WERI-Rb-1 (cell line): ENCODE measurements at regions not wholly inside any gene's neighbourhood (a gene's known extent, or its start where the extent isn't known, plus 50 kb on each side); places are given as distances from the start of the nearest gene placed in this dataset.
"Not testable (repeated sequence)": the region's sequence is repeated elsewhere in the genome, so short reads cannot be mapped to it uniquely, and the experiment has no call there.

Source experiments
- DNase-seq: peaks from one replicate; pipeline ENCODE4 v3.0.0-alpha.2; 2020
- H3K27ac ChIP-seq: fragments of 250-450 bp; sonication (Bioruptor Pico); 2 replicates; pipeline ENCODE4 v1.5.1; 2020; ENCODE audit warnings: mild to moderate bottlenecking, moderate library complexity
- H3K27me3 ChIP-seq: fragments of 250-450 bp; sonication (Bioruptor Pico); 2 replicates; pipeline ENCODE4 v1.5.1; 2021; ENCODE audit warnings: mild to moderate bottlenecking, low read depth, moderate library complexity; ENCODE audit not compliant: insufficient read depth, severe bottlenecking
- H3K36me3 ChIP-seq: fragments of 250-450 bp; sonication (Bioruptor Pico); 2 replicates; pipeline ENCODE4 v1.5.1; 2020; ENCODE audit warnings: mild to moderate bottlenecking, moderate library complexity
- H3K4me3 ChIP-seq: 2 replicates; pipeline ENCODE4 v1.5.1; 2011; ENCODE audit warnings: low read depth, mild to moderate bottlenecking, control low read depth, low read length
- H3K9me3 ChIP-seq: fragments of 250-450 bp; sonication (Bioruptor Pico); 2 replicates; pipeline ENCODE4 v1.5.1; 2021; ENCODE audit warnings: mild to moderate bottlenecking, moderate library complexity; ENCODE audit not compliant: severe bottlenecking
- CTCF ChIP-seq: IDR thresholded peaks from 2 replicates; pipeline ENCODE4 v1.5.1; 2011; ENCODE audit warnings: low read depth, mild to moderate bottlenecking, control low read depth, inconsistent platforms, low read length

GRCh38 chr5:162939991-162940390 is 497.4 kb upstream of the CCNG1 start:
- DNase-seq, result no peak
- H3K27me3 ChIP-seq, result peaks cover 12% of the 10 kb centered on the region
- no peaks in the 10 kb centered on the region for H3K36me3 ChIP-seq
- no peak overlapping the region for H3K4me3 ChIP-seq
- TF ChIP-seq CTCF, result no peak
- no peak overlapping the region for H3K27ac ChIP-seq
- no peaks in the 10 kb centered on the region for H3K9me3 ChIP-seq

GRCh38 chr5:162948677-162949076 is 488.7 kb upstream of the CCNG1 start:
- Histone ChIP-seq H3K36me3 (no peaks in the 10 kb centered on the region), H3K9me3 (no peaks in the 10 kb centered on the region), H3K27ac (no peak overlapping the region), H3K27me3 (peaks cover 20% of the 10 kb centered on the region), H3K4me3 (no peak overlapping the region)
- no peak for TF ChIP-seq CTCF
- DNase-seq, result no peak

- no peak overlapping the region for H3K4me3 ChIP-seq
- no peak overlapping the region for H3K27ac ChIP-seq
- TF ChIP-seq CTCF, result no peak
- peaks cover 42% of the 10 kb centered on the region for H3K27me3 ChIP-seq
- no peak for DNase-seq
- no peaks in the 10 kb centered on the region for H3K9me3 ChIP-seq
- no peaks in the 10 kb centered on the region for H3K36me3 ChIP-seq
Observed at GRCh38 chr5:162956570-162956969, 480.8 kb upstream of the CCNG1 start.

GRCh38 chr5:162964144-162964543 is 473.3 kb upstream of the CCNG1 start:
- H3K36me3 ChIP-seq, H3K9me3 ChIP-seq, H3K27ac ChIP-seq, DNase-seq, H3K4me3 ChIP-seq: not testable (repeated sequence)
- peaks cover 32% of the 10 kb centered on the region for H3K27me3 ChIP-seq

GRCh38 chr5:162990063-162990462 is 447.3 kb upstream of the CCNG1 start:
- H3K9me3 ChIP-seq, result no peaks in the 10 kb centered on the region
- H3K27me3 ChIP-seq, result peaks cover 48% of the 10 kb centered on the region
- no peak for DNase-seq
- H3K36me3 ChIP-seq, result no peaks in the 10 kb centered on the region
- no peak overlapping the region for H3K27ac ChIP-seq
- TF ChIP-seq CTCF, result no peak
- H3K4me3 ChIP-seq, result no peak overlapping the region

- Histone ChIP-seq H3K9me3 (no peaks in the 10 kb centered on the region), H3K27me3 (peaks cover 49% of the 10 kb centered on the region), H3K36me3 (no peaks in the 10 kb centered on the region), H3K27ac (no peak overlapping the region), H3K4me3 (no peak overlapping the region)
- TF ChIP-seq CTCF, result no peak
- DNase-seq, result no peak
Observed at GRCh38 chr5:162990856-162991497, 446.4 kb upstream of the CCNG1 start.
